Trophoblast cell (in vitro differentiated cells and primary cell): ENCODE measurements at regions not wholly inside any gene's neighbourhood (a gene's known extent, or its start where the extent isn't known, plus 50 kb on each side); places are given as distances from the start of the nearest gene placed in this dataset.

Experiments
- DNase-seq, 2 donors: peaks; one replicate each; pipeline ENCODE4 v3.0.0-alpha.2; 2016
- H2AFZ ChIP-seq: 2 replicates; pipeline ENCODE4 v1.6.1; 2013; ENCODE audit warnings: low read length, moderate library complexity, mild to moderate bottlenecking; ENCODE audit not compliant: insufficient read depth, poor library complexity
- H2AK5ac ChIP-seq: 2 replicates; pipeline ENCODE4 v1.6.1; 2013; ENCODE audit warnings: mild to moderate bottlenecking, low read length
- H2BK120ac ChIP-seq: 2 replicates; pipeline ENCODE4 v1.6.1; 2013; ENCODE audit warnings: low read length, mild to moderate bottlenecking, moderate library complexity; ENCODE audit not compliant: insufficient read depth, poor library complexity
- H2BK12ac ChIP-seq: 2 replicates; pipeline ENCODE4 v1.6.1; 2013; ENCODE audit warnings: mild to moderate bottlenecking, low read length, moderate library complexity
- H2BK5ac ChIP-seq: 2 replicates; pipeline ENCODE4 v1.6.1; 2013; ENCODE audit warnings: low read length, low read depth, moderate library complexity, mild to moderate bottlenecking; ENCODE audit not compliant: poor library complexity
- H3K14ac ChIP-seq: 2 replicates; pipeline ENCODE4 v1.6.1; 2013; ENCODE audit warnings: mild to moderate bottlenecking, low read length
- H3K18ac ChIP-seq: 2 replicates; pipeline ENCODE4 v1.6.1; 2013; ENCODE audit warnings: mild to moderate bottlenecking, low read length
- H3K23ac ChIP-seq: 2 replicates; pipeline ENCODE4 v1.6.1; 2013; ENCODE audit warnings: low read length
- H3K27ac ChIP-seq: 2 replicates; pipeline ENCODE4 v1.5.1; 2013; ENCODE audit warnings: low read depth, mild to moderate bottlenecking, inconsistent platforms, low read length, moderate library complexity
- H3K27me3 ChIP-seq: 2 replicates; pipeline ENCODE4 v1.6.1; 2013; ENCODE audit warnings: inconsistent platforms, mild to moderate bottlenecking, low read length, moderate library complexity; ENCODE audit not compliant: insufficient read depth
- H3K36me3 ChIP-seq, 2 experiments: 1 replicate in 1 of 2; 2 replicates in 1 of 2; pipeline ENCODE4 v1.6.1; 2013; ENCODE audit warnings: low read length in 2 of 2, mild to moderate bottlenecking in 2 of 2, moderate library complexity in 1 of 2; ENCODE audit not compliant: insufficient read depth in 2 of 2, control insufficient read depth in 1 of 2
- H3K4ac ChIP-seq: 2 replicates; pipeline ENCODE4 v1.6.1; 2013; ENCODE audit warnings: low read depth, mild to moderate bottlenecking, low read length, moderate library complexity
- H3K4me1 ChIP-seq, 2 experiments: 1 replicate in 1 of 2; 2 replicates in 1 of 2; pipeline ENCODE4 v1.6.1; 2013; ENCODE audit warnings: low read length in 2 of 2, mild to moderate bottlenecking in 2 of 2, moderate library complexity in 1 of 2; ENCODE audit not compliant: insufficient read depth in 2 of 2, control insufficient read depth in 1 of 2
- H3K4me2 ChIP-seq: 2 replicates; pipeline ENCODE4 v1.6.1; 2013; ENCODE audit warnings: inconsistent platforms, mild to moderate bottlenecking, low read length, moderate library complexity
- H3K4me3 ChIP-seq: 2 replicates; pipeline ENCODE4 v1.5.1; 2013; ENCODE audit warnings: mild to moderate bottlenecking, low read depth, low read length, inconsistent platforms
- H3K79me1 ChIP-seq: one replicate; pipeline ENCODE4 v1.6.1; 2013; ENCODE audit warnings: low read length
- H3K79me2 ChIP-seq: 2 replicates; pipeline ENCODE4 v1.6.1; 2013; ENCODE audit warnings: low read length, mild to moderate bottlenecking; ENCODE audit not compliant: control insufficient read depth, insufficient read depth, poor library complexity
- H3K9ac ChIP-seq: 2 replicates; pipeline ENCODE4 v1.6.1; 2013; ENCODE audit warnings: mild to moderate bottlenecking, low read length
- H3K9me3 ChIP-seq: 2 replicates; pipeline ENCODE4 v1.6.1; 2013; ENCODE audit warnings: low read depth, mild to moderate bottlenecking, control low read depth, inconsistent platforms, low read length; ENCODE audit not compliant: insufficient read depth
- H4K12ac ChIP-seq: 2 replicates; pipeline ENCODE4 v1.6.1; 2013; ENCODE audit warnings: low read depth, mild to moderate bottlenecking, low read length, moderate library complexity
- H4K8ac ChIP-seq: 2 replicates; pipeline ENCODE4 v1.6.1; 2013; ENCODE audit warnings: low read depth, mild to moderate bottlenecking, low read length, moderate library complexity
- H4K91ac ChIP-seq: one replicate; pipeline ENCODE4 v1.6.1; 2013; ENCODE audit warnings: low read depth, mild to moderate bottlenecking, low read length, moderate library complexity
- WGBS: extraction: QIAGEN DNeasy Blood & Tissue Kit; methylation state at CpG from one replicate; pipeline ENCODE4 v1.1.7; 2013; ENCODE audit warnings: missing lambda C conversion rate; ENCODE audit not compliant: insufficient read length, insufficient coverage; ENCODE audit errors: extremely low coverage; 5-methylcytosine and 5-hydroxymethylcytosine counted together

DNA sequence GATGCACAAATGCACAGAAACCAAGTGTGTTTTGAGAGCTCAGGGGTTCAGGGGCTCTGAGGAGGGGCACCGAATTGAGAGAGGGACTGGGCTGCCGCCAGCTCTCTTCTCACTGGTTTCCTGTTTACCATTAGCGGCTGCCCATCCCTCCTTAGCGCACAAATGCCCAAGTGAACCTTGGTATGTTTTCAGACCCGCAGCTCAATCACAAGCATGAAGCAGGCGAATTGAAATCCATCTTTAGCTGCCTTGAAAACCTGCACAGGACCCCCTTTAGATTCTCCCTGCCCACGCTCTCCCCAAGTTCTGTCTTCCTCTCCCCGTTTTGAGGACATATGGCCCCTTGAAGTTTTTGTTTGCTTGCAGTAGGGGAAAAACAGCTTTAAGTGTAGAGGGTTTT, 61.1 kb upstream of the ACOT11 start:
- Histone ChIP-seq H3K36me3 (no peaks in the 10 kb centered on the region), H3K9ac (no peak overlapping the region), H3K27ac (no peak overlapping the region), H4K91ac (peak overlapping the region; percentile 57), H4K12ac (no peak overlapping the region), H3K27me3 (no peaks in the 10 kb centered on the region), H3K4me3 (no peak overlapping the region), H3K9me3 (no peaks in the 10 kb centered on the region), H3K18ac (no peak overlapping the region), H3K23ac (no peak overlapping the region), H2BK12ac (peak overlapping the region; percentile 61), H2AFZ (no peak overlapping the region), H2AK5ac (no peak overlapping the region), H2BK5ac (no peak overlapping the region), H4K8ac (no peak overlapping the region), H3K79me1 (peaks cover 20% of the 10 kb centered on the region), H3K4me2 (no peak overlapping the region), H3K14ac (no peak overlapping the region), H3K4ac (no peak overlapping the region), H3K79me2 (peaks cover 4% of the 10 kb centered on the region), H2BK120ac (peak overlapping the region; percentile 39), H3K4me1 (peaks cover 17 to 21% of the 10 kb centered on the region in 2 experiments)
- no CpG with 5 or more reads among the region's 8 CpGs for WGBS
- no peak for DNase-seq

DNA sequence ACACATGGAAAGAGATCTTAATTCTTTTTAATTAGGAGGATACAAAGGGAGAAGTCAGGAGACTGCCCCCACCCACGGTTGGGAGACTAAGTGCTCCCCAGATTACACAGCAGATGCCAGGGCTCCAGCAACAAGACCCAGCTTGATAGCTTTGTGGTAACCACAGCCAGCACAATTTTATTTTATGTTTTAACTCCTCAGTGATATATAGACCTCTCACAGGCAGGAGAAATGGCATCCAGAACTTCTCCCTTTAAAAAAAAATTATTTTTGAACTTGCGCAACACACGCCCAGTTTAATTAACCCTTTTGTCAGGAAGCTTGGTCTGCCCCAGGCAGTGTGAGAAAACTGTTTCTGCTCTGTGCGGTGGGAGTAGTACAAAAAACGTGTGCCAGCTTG, 62.6 kb upstream of the ACOT11 start:
- Histone ChIP-seq H2AFZ (no peak overlapping the region), H2AK5ac (no peak overlapping the region), H3K27ac (no peak overlapping the region), H3K27me3 (no peaks in the 10 kb centered on the region), H2BK120ac (no peak overlapping the region), H3K79me2 (peaks cover 4% of the 10 kb centered on the region), H3K9me3 (no peaks in the 10 kb centered on the region), H4K8ac (no peak overlapping the region), H4K12ac (no peak overlapping the region), H3K9ac (no peak overlapping the region), H3K4me2 (no peak overlapping the region), H3K23ac (no peak overlapping the region), H3K14ac (no peak overlapping the region), H3K36me3 (no peaks in the 10 kb centered on the region), H3K4me3 (no peak overlapping the region), H3K18ac (no peak overlapping the region), H2BK12ac (no peak overlapping the region), H4K91ac (no peak overlapping the region), H3K4ac (no peak overlapping the region), H2BK5ac (no peak overlapping the region), H3K4me1 (peaks cover 12 to 15% of the 10 kb centered on the region in 2 experiments), H3K79me1 (peaks cover 16% of the 10 kb centered on the region)
- DNase-seq: no peak
- no CpG with 5 or more reads among the region's 5 CpGs for WGBS

DNA sequence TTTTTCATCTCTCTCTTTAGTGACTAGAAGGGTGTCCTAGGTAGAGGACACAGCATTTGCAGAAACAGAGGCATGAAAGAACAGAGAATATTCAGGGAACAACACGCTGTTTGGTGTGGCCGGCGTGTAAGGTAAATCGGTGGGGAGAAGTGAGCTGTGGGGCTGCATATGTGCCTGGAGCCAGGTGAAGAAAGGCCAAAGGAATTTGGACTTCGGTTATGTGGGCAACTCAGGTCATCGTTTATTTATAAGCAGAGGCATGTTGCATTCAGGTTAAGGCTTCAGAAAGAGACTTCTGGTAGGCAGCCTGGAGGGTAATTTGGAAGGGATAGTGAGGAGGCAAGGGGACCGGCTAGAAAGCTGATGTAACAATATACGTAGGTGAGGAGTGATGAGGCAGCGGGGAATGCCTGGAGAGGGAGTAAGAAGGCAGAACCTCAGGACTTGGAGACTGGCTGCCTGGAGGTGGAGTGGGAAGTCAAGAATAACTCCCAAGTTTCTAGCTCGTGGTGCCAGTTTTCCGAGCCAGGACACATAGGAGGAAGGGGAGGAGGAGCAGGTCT, 64.1 kb upstream of the ACOT11 start:
- Histone ChIP-seq H2BK120ac (no peak overlapping the region), H2BK12ac (no peak overlapping the region), H3K27ac (no peak overlapping the region), H3K23ac (no peak overlapping the region), H3K4me2 (no peak overlapping the region), H3K27me3 (no peaks in the 10 kb centered on the region), H2AFZ (no peak overlapping the region), H3K14ac (no peak overlapping the region), H3K18ac (no peak overlapping the region), H3K4ac (no peak overlapping the region), H3K4me3 (no peak overlapping the region), H4K12ac (no peak overlapping the region), H3K36me3 (no peaks in the 10 kb centered on the region), H4K8ac (no peak overlapping the region), H2AK5ac (no peak overlapping the region), H3K79me2 (peaks cover 3% of the 10 kb centered on the region), H4K91ac (no peak overlapping the region), H2BK5ac (no peak overlapping the region), H3K9me3 (no peaks in the 10 kb centered on the region), H3K9ac (no peak overlapping the region), H3K79me1 (peaks cover 15% of the 10 kb centered on the region), H3K4me1 (peaks cover 12 to 16% of the 10 kb centered on the region in 2 experiments)
- no CpG with 5 or more reads among the region's 11 CpGs for WGBS
- DNase-seq: peak; percentile 70 to 72

DNA sequence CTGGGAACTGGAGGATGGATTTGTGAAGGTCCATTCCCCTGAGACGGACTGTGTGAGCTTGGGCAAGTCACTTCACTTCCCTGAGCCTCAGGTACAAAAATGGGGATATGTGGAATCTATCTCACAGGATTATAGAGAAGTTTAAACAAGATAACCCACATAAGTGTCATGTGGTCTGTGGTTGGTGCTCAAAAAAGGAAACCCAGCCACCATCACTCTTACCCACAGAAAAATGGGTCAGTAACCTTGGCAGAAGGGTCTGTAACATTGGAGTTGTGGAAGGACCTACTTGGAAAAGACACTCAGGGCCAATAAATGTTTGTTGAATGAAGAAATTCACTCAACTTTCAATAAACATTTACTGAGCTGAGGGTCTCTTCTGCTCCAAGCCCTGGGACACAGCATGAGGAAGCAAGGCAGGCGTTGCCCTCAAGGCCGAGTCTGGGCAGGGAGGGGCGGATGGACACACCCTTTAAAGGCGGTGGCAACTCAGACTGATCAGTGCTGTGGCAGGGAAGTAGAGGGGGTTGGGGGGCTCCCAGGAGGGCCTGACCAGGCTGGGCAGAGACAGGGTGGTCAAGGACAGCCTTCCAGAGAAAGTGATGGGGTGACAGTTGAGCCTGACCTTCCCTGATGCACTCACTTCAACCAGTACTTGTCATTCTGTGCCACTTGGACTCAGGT, 66.7 kb upstream of the ACOT11 start:
- Histone ChIP-seq H3K14ac (no peak overlapping the region), H2BK5ac (no peak overlapping the region), H3K9me3 (no peaks in the 10 kb centered on the region), H2BK120ac (no peak overlapping the region), H4K12ac (no peak overlapping the region), H4K8ac (no peak overlapping the region), H2AK5ac (no peak overlapping the region), H3K27me3 (no peaks in the 10 kb centered on the region), H3K4me3 (no peak overlapping the region), H3K79me1 (peaks cover 3% of the 10 kb centered on the region), H3K27ac (no peak overlapping the region), H3K4me2 (no peak overlapping the region), H3K23ac (no peak overlapping the region), H3K4ac (no peak overlapping the region), H2AFZ (no peak overlapping the region), H3K36me3 (no peaks in the 10 kb centered on the region), H4K91ac (no peak overlapping the region), H3K79me2 (no peaks in the 10 kb centered on the region), H3K4me1 (peaks cover 10 to 13% of the 10 kb centered on the region in 2 experiments), H3K18ac (no peak overlapping the region), H3K9ac (no peak overlapping the region), H2BK12ac (no peak overlapping the region)
- no peak for DNase-seq
- no CpG with 5 or more reads among the region's 5 CpGs for WGBS
